ENCODE measurements at regions not wholly inside any gene's neighbourhood (a gene's known extent, or its start where the extent isn't known, plus 50 kb on each side); places are given as distances from the start of the nearest gene placed in this dataset.

DNA sequence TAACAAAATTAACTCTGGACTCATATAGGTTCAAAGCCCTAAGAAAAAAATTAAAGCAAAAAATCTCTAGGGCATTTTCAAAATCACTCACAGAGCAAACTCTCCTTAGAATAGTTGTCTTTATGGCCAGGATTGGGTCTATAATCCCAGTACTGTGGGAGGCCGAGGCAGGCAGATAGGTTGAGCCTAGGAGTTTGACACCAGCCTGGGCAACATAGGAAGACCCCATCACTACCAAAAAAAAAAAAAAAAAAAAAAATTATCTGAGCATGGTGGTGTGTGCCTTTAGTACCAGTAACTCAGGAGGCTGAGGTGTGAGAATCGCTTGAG, 378.1 kb upstream of the TGFBR2 start:
- Histone ChIP-seq H3K4me3 (no peak overlapping the region), H3K36me3 (ENCODE audit: insufficient read depth) (no peaks in the 10 kb centered on the region), H4K20me1 (replicated peaks; ENCODE audit: insufficient read depth) (no peaks in the 10 kb centered on the region), H3K9me2 (ENCODE audit: insufficient read depth) (no peaks in the 10 kb centered on the region), H3F3A (replicated peaks; ENCODE audit: low read depth) (no peaks in the 10 kb centered on the region), H3K79me2 (replicated peaks; ENCODE audit: insufficient read depth) (no peaks in the 10 kb centered on the region), H3K27ac (ENCODE audit: low read depth) (no peak overlapping the region), H3K4me1 (ENCODE audit: insufficient read depth) (peaks cover 14% of the 10 kb centered on the region), H3K27me3 (ENCODE audit: insufficient read depth) (no peaks in the 10 kb centered on the region), H3K4me2 (no peak overlapping the region), H2AFZ (no peak overlapping the region)
- TF ChIP-seq ZNF331 (CRISPR knock-in tag; IDR thresholded peaks at IDR 0.05; ENCODE audit: low read depth) (no peak), EZH2phosphoT487 (IDR thresholded peaks at IDR 0.05; ENCODE audit: unreplicated experiment) (no peak), EZH2 (IDR thresholded peaks at IDR 0.05; ENCODE audit: low read depth, unreplicated experiment) (no peak), NANOG (IDR thresholded peaks at IDR 0.05; ENCODE audit: borderline replicate concordance) (no peak), POLR2AphosphoS5 (IDR thresholded peaks at IDR 0.05; ENCODE audit: low read depth) (no peak), JUNB (IDR thresholded peaks at IDR 0.05; ENCODE audit: unreplicated experiment) (no peak), STAT1 (IDR thresholded peaks at IDR 0.05; ENCODE audit: unreplicated experiment) (no peak), CREB1 (CRISPR knock-in tag; IDR thresholded peaks at IDR 0.05; ENCODE audit: low read depth) (no peak), ZNF114 (CRISPR knock-in tag; IDR thresholded peaks at IDR 0.05) (no peak)
- TF ChIP-seq, protein P1, sequence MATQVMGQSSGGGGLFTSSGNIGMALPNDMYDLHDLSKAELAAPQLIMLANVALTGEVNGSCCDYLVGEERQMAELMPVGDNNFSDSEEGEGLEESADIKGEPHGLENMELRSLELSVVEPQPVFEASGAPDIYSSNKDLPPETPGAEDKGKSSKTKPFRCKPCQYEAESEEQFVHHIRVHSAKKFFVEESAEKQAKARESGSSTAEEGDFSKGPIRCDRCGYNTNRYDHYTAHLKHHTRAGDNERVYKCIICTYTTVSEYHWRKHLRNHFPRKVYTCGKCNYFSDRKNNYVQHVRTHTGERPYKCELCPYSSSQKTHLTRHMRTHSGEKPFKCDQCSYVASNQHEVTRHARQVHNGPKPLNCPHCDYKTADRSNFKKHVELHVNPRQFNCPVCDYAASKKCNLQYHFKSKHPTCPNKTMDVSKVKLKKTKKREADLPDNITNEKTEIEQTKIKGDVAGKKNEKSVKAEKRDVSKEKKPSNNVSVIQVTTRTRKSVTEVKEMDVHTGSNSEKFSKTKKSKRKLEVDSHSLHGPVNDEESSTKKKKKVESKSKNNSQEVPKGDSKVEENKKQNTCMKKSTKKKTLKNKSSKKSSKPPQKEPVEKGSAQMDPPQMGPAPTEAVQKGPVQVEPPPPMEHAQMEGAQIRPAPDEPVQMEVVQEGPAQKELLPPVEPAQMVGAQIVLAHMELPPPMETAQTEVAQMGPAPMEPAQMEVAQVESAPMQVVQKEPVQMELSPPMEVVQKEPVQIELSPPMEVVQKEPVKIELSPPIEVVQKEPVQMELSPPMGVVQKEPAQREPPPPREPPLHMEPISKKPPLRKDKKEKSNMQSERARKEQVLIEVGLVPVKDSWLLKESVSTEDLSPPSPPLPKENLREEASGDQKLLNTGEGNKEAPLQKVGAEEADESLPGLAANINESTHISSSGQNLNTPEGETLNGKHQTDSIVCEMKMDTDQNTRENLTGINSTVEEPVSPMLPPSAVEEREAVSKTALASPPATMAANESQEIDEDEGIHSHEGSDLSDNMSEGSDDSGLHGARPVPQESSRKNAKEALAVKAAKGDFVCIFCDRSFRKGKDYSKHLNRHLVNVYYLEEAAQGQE (IDR thresholded peaks at IDR 0.05; ENCODE audit: unreplicated experiment) = no peak
- TF ChIP-seq, protein P2, sequence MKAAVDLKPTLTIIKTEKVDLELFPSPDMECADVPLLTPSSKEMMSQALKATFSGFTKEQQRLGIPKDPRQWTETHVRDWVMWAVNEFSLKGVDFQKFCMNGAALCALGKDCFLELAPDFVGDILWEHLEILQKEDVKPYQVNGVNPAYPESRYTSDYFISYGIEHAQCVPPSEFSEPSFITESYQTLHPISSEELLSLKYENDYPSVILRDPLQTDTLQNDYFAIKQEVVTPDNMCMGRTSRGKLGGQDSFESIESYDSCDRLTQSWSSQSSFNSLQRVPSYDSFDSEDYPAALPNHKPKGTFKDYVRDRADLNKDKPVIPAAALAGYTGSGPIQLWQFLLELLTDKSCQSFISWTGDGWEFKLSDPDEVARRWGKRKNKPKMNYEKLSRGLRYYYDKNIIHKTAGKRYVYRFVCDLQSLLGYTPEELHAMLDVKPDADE (IDR thresholded peaks at IDR 0.05) = no peak
- TF ChIP-seq, protein P3, sequence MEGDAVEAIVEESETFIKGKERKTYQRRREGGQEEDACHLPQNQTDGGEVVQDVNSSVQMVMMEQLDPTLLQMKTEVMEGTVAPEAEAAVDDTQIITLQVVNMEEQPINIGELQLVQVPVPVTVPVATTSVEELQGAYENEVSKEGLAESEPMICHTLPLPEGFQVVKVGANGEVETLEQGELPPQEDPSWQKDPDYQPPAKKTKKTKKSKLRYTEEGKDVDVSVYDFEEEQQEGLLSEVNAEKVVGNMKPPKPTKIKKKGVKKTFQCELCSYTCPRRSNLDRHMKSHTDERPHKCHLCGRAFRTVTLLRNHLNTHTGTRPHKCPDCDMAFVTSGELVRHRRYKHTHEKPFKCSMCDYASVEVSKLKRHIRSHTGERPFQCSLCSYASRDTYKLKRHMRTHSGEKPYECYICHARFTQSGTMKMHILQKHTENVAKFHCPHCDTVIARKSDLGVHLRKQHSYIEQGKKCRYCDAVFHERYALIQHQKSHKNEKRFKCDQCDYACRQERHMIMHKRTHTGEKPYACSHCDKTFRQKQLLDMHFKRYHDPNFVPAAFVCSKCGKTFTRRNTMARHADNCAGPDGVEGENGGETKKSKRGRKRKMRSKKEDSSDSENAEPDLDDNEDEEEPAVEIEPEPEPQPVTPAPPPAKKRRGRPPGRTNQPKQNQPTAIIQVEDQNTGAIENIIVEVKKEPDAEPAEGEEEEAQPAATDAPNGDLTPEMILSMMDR (conservative IDR thresholded peaks at IDR 0.05; ENCODE audit: low read depth in 2 of 2) = no peak
- no peak overlapping the region for H3K4me3 Mint-ChIP-seq
- H3K27me3 Mint-ChIP-seq (ENCODE audit: insufficient read depth, low read depth, poor library complexity) = no peaks in the 10 kb centered on the region
- H3K36me3 Mint-ChIP-seq (ENCODE audit: low read depth) = no peaks in the 10 kb centered on the region
- no peak overlapping the region for H3K27ac Mint-ChIP-seq
- no peaks in the 10 kb centered on the region for H3K9me3 Mint-ChIP-seq
- H3K4me1 Mint-ChIP-seq = peaks cover 14% of the 10 kb centered on the region; the same call in 2 of the 3 replicates
- DNase-seq (ENCODE audit: low spot score) = no peak
- no peak for ATAC-seq

All from GM23338 (cell line).